Upper lobe of left lung (tissue), 4 donors: ENCODE measurements at regions not wholly inside any gene's neighbourhood (a gene's known extent, or its start where the extent isn't known, plus 50 kb on each side); places are given as distances from the start of the nearest gene placed in this dataset.

Source experiments
- POLR2A ChIP-seq, 4 donors: fragments of 450-650 bp; IDR thresholded peaks; one replicate each; pipeline ENCODE4 v1.5.1; 2016 to 2017; ENCODE audit warnings: antibody characterized with exemption in 4 of 4, mild to moderate bottlenecking in 2 of 4
- TF ChIP-seq, protein P1 (sequence below), 6 experiments: fragments of 450-650 bp in 4 of 6; fragments of 200-600 bp in 2 of 6; sonication (generic) in 2 of 6; IDR thresholded peaks; one replicate each; pipeline ENCODE4 v1.5.1; 2016 to 2019; ENCODE audit warnings: antibody characterized with exemption in 6 of 6

DNA sequence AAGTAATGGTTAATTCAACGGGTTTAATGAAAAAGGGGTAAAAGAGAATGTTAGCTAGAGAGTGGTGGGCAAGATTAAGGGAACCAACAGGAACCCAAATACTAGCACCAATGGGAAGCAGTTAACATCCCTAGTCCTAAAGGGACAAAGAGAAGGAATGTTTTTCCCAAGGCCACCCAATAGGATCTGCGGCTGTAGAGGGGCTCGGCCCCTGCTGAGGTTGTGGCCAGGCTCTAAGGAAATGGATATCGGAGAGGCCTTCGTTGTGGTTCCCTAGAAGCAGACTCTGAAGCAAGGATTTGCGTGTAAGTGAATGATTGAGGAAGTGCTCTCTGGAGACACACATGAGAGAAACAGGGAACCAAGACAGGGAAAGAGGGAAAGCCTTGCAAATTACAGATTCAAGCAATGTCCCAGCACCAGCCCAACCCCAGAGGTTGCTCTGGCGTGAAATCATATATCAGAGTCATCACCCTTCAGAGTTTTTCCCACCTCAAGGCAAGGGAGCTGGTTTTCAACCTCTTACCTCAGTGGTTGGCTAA is 83.6 kb upstream of the TNIK start:
- TF ChIP-seq, protein P1, sequence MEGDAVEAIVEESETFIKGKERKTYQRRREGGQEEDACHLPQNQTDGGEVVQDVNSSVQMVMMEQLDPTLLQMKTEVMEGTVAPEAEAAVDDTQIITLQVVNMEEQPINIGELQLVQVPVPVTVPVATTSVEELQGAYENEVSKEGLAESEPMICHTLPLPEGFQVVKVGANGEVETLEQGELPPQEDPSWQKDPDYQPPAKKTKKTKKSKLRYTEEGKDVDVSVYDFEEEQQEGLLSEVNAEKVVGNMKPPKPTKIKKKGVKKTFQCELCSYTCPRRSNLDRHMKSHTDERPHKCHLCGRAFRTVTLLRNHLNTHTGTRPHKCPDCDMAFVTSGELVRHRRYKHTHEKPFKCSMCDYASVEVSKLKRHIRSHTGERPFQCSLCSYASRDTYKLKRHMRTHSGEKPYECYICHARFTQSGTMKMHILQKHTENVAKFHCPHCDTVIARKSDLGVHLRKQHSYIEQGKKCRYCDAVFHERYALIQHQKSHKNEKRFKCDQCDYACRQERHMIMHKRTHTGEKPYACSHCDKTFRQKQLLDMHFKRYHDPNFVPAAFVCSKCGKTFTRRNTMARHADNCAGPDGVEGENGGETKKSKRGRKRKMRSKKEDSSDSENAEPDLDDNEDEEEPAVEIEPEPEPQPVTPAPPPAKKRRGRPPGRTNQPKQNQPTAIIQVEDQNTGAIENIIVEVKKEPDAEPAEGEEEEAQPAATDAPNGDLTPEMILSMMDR (IDR thresholded peaks at IDR 0.05) = no peak
- TF ChIP-seq POLR2A (IDR thresholded peaks at IDR 0.05) = no peak
